Stimulated activated naive CD8-positive, alpha-beta T cell treated with anti-CD3 and anti-CD28 coated beads, Interleukin-15, Interleukin-2, amounts not matched to agents 100 ng/mL and 50 ng/mL, for 24 hours (primary cell): ENCODE measurements at regions not wholly inside any gene's neighbourhood (a gene's known extent, or its start where the extent isn't known, plus 50 kb on each side); places are given as distances from the start of the nearest gene placed in this dataset.
"Not testable (repeated sequence)": the region's sequence is repeated elsewhere in the genome, so short reads cannot be mapped to it uniquely, and the experiment has no call there.

Experiments used
- H3K27ac Mint-ChIP-seq: one replicate; pipeline ENCODE4 v1.8.0; 2021; ENCODE audit warnings: mild to moderate bottlenecking, mixed read lengths
- H3K27me3 Mint-ChIP-seq: one replicate; pipeline ENCODE4 v1.8.0; 2021; ENCODE audit warnings: mixed read lengths
- H3K36me3 Mint-ChIP-seq: one replicate; pipeline ENCODE4 v1.8.0; 2021; ENCODE audit warnings: low read depth, mixed read lengths
- H3K4me1 Mint-ChIP-seq: one replicate; pipeline ENCODE4 v1.8.0; 2021; ENCODE audit warnings: low read depth, mixed read lengths
- H3K4me3 Mint-ChIP-seq: one replicate; pipeline ENCODE4 v1.8.0; 2021; ENCODE audit warnings: mild to moderate bottlenecking, mixed read lengths
- H3K9me3 Mint-ChIP-seq: one replicate; pipeline ENCODE4 v1.8.0; 2021; ENCODE audit warnings: mixed read lengths

DNA sequence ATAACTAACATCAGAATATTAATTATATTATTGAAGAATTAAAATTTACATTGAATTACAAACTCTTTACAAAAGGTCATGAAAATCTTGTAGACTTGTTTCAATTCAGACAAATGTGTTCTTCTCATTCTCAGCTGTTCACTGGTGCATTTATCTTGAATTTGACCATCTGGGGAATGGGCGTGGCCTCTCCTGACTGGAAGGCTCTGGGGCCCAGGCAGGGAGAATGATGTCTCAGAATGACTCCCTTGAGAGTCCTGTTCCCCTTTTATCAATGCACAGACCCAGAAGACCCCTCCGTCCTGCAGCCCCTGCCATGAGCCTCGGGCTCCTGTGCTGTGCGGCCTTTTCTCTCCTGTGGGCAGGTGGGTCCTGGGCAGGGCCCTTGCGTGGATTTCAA lies 242.2 kb upstream of the PRSS1 start:
- peaks cover 22% of the 10 kb centered on the region for H3K4me1 Mint-ChIP-seq
- not testable (repeated sequence) for H3K9me3 Mint-ChIP-seq

DNA sequence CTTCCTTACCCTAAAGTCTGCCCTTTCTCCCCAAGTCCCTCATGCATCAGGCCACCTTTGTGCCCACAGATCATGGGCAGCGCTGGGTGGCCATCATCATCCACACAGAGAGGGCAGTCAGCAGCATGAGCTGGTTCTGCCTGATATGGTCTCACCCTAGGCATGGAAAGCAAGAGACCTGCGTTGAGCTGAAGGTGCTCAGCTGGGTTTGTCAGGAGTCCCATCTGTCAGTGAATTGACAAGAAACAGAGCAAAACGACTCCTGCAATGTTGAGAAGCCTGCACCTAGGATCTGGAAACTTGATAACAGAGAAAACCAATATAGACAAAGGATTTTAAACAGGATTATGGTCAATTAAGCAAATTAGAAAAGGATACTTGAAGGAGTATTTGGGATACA lies 242.7 kb upstream of the PRSS1 start:
- no peak overlapping the region for H3K27ac Mint-ChIP-seq
- H3K4me1 Mint-ChIP-seq, result peaks cover 17% of the 10 kb centered on the region
- no peaks in the 10 kb centered on the region for H3K27me3 Mint-ChIP-seq

More for the DNA sequence above, 242.2 kb upstream of the PRSS1 start:
- not testable (repeated sequence) for H3K4me3 Mint-ChIP-seq, H3K36me3 Mint-ChIP-seq, H3K27me3 Mint-ChIP-seq, H3K27ac Mint-ChIP-seq

DNA sequence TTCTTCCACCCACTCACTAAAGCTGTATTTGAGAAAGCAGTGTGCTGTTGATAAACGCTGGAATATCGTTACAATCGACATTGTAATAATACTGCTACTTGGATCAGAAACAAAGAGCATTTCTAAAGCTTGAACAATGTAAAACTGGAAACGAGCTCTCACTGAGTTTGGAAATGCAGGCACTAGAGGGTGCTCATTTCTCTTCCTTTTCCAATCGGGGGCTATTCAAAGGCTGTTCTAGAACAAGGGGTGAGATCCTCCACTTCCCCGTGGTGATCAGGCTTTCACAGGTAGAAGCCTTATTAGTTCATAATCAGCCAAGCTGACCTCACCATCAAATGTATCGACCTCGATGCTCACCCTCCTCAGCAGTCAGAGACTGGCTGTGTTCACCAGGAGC lies 245.3 kb upstream of the PRSS1 start:
- H3K36me3 Mint-ChIP-seq, result not testable (repeated sequence)

More for the DNA sequence above, 242.7 kb upstream of the PRSS1 start:
- Mint-ChIP-seq H3K9me3 (no peaks in the 10 kb centered on the region), H3K36me3 (no peaks in the 10 kb centered on the region), H3K4me3 (no peak overlapping the region)

DNA sequence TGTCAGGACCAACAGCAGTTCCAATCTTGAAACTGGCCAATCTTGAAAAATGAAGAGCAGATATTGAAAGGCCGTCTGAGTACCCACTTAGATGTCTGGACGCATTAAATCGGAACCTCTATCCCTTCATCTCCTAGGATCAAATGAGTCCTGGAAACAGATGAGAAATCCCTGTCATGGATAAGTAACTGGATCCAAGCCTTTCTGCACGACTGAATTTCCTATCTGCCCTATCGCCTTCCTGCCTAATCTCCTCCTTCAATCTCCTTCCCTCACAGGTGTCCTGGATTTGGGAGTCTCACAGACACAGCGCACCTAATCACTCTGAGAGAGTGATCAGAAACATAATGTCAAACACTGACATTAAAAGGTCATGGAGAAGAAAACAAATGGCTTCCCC lies 245.2 kb upstream of the PRSS58 start:
- no peaks in the 10 kb centered on the region for H3K9me3 Mint-ChIP-seq
- H3K27me3 Mint-ChIP-seq, result no peaks in the 10 kb centered on the region
- H3K27ac Mint-ChIP-seq, result no peak overlapping the region
- H3K4me1 Mint-ChIP-seq, result peaks cover 15% of the 10 kb centered on the region
- no peaks in the 10 kb centered on the region for H3K36me3 Mint-ChIP-seq
- no peak overlapping the region for H3K4me3 Mint-ChIP-seq

More for the DNA sequence above, 245.3 kb upstream of the PRSS1 start:
- not testable (repeated sequence) for H3K9me3 Mint-ChIP-seq, H3K4me3 Mint-ChIP-seq, H3K27me3 Mint-ChIP-seq, H3K27ac Mint-ChIP-seq
- H3K4me1 Mint-ChIP-seq, result peaks cover 23% of the 10 kb centered on the region

DNA sequence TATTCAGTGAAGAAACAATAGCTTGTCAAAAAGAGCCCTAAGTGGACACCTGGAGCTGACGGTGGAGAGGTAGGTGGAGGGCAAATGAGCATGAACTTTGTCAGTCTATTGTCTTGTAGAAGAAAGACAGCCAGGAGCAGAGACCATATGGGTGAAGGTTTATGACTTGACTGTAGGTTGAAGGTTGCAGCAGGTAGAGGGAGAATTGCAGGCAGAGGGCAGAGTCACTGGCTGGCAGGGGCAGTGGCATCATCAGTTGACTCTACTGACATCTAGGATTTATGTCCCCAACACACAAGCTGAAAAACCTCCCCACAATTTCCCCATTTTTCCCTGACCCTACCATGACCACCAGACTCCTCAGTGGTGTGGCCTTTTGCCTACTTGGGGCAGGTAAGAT lies 243.6 kb upstream of the PRSS58 start:
- Mint-ChIP-seq H3K27me3 (no peaks in the 10 kb centered on the region), H3K27ac (no peak overlapping the region), H3K9me3 (no peaks in the 10 kb centered on the region), H3K4me3 (no peak overlapping the region), H3K4me1 (peaks cover 19% of the 10 kb centered on the region), H3K36me3 (no peaks in the 10 kb centered on the region)

DNA sequence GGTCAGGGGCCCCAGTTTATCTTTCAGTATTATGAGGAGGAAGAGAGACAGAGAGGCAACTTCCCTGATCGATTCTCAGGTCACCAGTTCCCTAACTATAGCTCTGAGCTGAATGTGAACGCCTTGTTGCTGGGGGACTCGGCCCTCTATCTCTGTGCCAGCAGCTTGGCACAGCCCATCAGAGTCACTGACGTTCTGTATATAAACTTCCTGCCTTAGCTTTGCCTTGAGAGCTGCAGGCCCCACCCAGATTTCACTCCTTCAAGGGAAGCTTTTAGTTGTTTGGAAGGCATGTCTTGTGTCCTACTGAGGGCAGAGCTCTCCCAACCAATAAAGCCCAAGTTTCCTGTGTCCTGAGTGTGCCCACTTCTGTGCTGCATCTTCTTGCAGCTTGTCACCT lies 242.5 kb upstream of the PRSS58 start:
- Mint-ChIP-seq H3K27ac (peak overlapping the region; percentile 76), H3K27me3 (no peaks in the 10 kb centered on the region), H3K4me3 (peak overlapping the region; percentile 28), H3K9me3 (no peaks in the 10 kb centered on the region), H3K36me3 (no peaks in the 10 kb centered on the region), H3K4me1 (peaks cover 26% of the 10 kb centered on the region)

DNA sequence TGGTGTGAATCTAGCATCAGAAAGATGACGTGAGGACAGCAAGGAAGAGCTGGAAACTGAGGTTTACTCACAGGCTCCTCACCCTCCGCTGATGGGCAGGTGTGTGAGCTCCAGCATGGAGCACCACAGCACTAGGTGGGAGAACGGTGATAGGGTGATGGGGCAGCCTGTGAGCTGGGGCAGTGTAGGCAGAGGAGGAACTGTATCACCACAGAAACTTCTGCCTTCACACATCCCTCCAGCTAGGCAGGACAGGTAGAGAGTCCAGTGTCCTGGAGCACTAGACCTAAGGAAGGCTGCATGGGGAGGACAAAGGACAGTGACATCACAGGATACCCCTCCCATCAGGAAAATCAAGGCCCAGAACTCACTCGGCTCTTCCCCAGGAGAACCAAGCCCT lies 241.8 kb upstream of the PRSS58 start:
- no peak overlapping the region for H3K4me3 Mint-ChIP-seq
- H3K27me3 Mint-ChIP-seq, result no peaks in the 10 kb centered on the region
- H3K27ac Mint-ChIP-seq, result peak overlapping the region; percentile 7
- no peaks in the 10 kb centered on the region for H3K9me3 Mint-ChIP-seq
- peaks cover 26% of the 10 kb centered on the region for H3K4me1 Mint-ChIP-seq
- no peaks in the 10 kb centered on the region for H3K36me3 Mint-ChIP-seq

DNA sequence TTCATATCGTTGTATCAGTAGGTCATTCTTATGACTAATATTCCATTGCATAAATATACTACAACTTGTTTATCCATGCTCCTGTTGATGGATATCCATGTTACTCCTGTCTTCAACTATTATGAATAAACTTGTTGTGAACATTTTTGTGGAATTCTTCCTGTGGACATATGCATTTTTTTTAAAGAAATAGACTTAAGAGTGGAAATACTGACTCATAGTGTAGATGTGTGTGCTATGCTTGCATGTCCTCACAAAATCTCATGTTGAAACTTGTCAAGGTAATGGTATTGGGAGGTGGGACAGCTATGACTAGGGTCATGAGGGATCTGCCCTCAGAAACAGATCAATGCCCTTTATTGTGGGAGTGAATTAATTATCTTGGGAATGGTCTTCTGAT lies 240.5 kb upstream of the PRSS58 start:
- Mint-ChIP-seq H3K9me3 (no peaks in the 10 kb centered on the region), H3K4me1 (peaks cover 26% of the 10 kb centered on the region), H3K4me3 (no peak overlapping the region), H3K36me3 (no peaks in the 10 kb centered on the region), H3K27me3 (no peaks in the 10 kb centered on the region), H3K27ac (no peak overlapping the region)

DNA sequence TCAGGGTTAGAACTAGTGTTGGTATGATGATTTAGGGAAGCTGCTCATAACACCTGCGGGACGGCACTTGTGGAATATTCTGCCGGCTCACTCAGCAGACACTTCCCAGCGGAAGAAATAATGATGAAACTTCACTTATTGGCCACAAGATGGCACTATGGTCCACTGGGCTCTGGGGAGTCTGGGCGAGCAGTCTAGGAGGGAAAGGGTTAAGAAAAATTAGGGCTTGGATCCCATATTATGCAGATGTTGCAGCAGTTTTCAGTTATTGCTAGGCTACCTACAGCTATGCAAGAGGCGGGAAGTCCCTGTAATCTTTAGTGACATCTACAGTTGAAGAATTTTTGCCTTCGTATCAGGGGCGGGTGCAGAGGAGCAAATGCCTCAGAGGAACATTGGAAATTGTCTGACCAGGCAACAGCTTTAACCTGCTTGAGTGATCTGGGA lies 238.7 kb upstream of the PRSS58 start:
- Mint-ChIP-seq H3K4me3 (peak overlapping the region; percentile 14), H3K36me3 (no peaks in the 10 kb centered on the region), H3K9me3 (no peaks in the 10 kb centered on the region), H3K4me1 (peaks cover 35% of the 10 kb centered on the region), H3K27me3 (no peaks in the 10 kb centered on the region), H3K27ac (no peak overlapping the region)

DNA sequence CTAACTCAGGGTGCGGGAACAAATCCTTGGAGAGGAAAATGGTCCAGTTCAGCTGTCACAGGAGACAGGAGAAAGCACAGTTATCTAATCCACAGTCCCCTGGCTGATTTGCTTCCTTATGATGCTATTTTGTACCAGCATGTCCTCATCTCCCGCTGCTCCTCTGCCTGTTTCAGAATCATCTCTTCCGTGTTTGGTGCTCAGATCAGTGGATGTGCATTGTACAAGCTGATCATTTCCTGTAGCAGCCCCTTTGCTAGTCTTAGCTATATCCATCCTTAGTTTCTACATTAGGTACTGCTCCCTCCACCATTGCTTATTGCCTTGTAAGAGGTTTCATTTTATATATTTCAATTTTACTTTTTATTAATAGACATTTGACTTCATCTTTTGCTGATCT lies 238.0 kb upstream of the PRSS58 start:
- not testable (repeated sequence) for H3K9me3 Mint-ChIP-seq, H3K4me3 Mint-ChIP-seq

DNA sequence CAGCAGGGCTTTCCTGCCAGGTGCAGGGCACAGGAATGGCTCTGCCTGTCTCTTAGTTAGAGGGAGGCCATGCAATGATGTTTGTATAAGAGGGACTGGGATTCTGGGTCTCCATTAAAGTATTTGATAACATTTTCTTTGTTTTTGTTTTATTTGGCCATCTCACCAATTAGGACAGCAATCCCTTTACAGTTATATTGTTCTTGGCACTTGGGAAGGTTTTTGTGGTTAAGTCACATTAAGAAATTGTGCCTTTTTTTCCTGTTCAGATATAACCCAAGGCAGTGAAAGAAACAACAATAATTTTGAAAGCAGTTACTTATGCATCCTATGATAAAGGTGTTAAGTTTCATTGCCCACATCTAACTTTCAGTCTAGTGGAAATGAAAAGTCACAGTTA lies 237.4 kb upstream of the PRSS58 start:
- H3K27me3 Mint-ChIP-seq, H3K4me3 Mint-ChIP-seq, H3K9me3 Mint-ChIP-seq, H3K36me3 Mint-ChIP-seq: not testable (repeated sequence)
- Mint-ChIP-seq H3K4me1 (peaks cover 31% of the 10 kb centered on the region), H3K27ac (peak overlapping the region; percentile 51)

More for the DNA sequence above, 238.0 kb upstream of the PRSS58 start:
- not testable (repeated sequence) for H3K27me3 Mint-ChIP-seq, H3K27ac Mint-ChIP-seq, H3K36me3 Mint-ChIP-seq
- peaks cover 35% of the 10 kb centered on the region for H3K4me1 Mint-ChIP-seq

DNA sequence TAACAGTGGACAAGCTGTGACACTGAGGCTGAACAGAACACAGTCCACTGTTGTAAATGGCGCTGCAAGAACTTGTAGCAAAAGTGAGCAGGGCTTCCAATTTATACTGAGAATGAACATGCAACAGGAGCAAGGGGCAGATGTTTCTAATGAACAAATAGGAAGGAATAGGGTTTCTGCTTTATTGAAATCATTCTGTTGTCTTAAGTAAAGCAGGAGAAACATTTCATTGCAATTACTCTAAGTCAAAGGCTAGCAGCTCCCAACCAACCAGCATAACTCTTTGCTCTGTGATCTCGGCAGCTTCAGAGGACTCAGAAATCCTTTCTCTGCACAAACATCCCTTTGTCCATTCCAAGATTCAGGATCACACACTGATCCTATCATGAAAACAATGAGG lies 236.2 kb upstream of the PRSS58 start:
- H3K27me3 Mint-ChIP-seq, result no peaks in the 10 kb centered on the region
- no peaks in the 10 kb centered on the region for H3K9me3 Mint-ChIP-seq
- H3K4me1 Mint-ChIP-seq, result peaks cover 22% of the 10 kb centered on the region
- H3K4me3 Mint-ChIP-seq, result no peak overlapping the region
- H3K36me3 Mint-ChIP-seq, result no peaks in the 10 kb centered on the region
- no peak overlapping the region for H3K27ac Mint-ChIP-seq

DNA sequence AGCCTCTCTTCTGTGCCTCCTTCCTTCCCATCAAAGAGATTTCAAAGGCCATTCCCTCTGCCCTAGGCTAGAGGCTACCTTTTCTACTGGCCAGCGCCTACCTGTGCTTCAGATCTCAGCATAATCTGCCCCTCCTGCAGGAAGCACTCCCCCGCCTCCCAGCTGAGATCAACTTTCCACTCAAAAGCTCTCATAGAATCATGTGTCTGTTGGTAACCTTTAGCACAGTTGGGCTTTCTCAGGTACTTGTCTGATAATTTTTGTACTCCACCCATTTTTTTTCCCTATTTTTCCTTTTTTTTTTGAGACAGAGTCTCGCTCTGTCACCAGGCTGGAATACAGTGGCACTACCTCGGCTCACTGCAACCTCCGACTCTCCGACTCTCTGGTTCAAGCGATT lies 231.0 kb upstream of the PRSS58 start:
- Mint-ChIP-seq H3K4me3 (no peak overlapping the region), H3K36me3 (no peaks in the 10 kb centered on the region), H3K27me3 (no peaks in the 10 kb centered on the region), H3K9me3 (no peaks in the 10 kb centered on the region), H3K4me1 (peaks cover 28% of the 10 kb centered on the region), H3K27ac (no peak overlapping the region)

DNA sequence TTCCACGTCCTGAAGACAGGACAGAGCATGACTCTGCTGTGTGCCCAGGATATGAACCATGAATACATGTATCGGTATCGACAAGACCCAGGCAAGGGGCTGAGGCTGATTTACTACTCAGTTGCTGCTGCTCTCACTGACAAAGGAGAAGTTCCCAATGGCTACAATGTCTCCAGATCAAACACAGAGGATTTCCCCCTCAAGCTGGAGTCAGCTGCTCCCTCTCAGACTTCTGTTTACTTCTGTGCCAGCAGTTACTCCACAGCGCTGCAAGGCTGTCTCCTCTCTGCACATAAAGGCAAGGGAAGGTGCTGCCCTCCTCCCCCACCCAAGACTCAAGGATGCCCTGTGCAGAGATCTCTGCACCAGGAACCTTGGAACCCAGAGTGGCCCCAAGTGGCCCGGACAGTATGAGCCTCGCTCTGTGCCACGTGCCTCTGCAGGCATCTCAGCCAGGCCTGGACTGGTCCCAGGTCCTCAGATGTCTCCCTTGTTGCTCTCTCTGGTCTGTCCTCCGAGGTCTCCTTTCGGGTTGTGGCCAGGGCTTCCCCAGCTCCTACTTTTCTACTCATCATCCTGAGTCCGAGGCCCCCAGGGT lies 230.3 kb upstream of the PRSS58 start:
- Mint-ChIP-seq H3K9me3 (no peaks in the 10 kb centered on the region), H3K27ac (no peak overlapping the region), H3K4me3 (no peak overlapping the region), H3K4me1 (peaks cover 32% of the 10 kb centered on the region), H3K27me3 (no peaks in the 10 kb centered on the region), H3K36me3 (no peaks in the 10 kb centered on the region)

DNA sequence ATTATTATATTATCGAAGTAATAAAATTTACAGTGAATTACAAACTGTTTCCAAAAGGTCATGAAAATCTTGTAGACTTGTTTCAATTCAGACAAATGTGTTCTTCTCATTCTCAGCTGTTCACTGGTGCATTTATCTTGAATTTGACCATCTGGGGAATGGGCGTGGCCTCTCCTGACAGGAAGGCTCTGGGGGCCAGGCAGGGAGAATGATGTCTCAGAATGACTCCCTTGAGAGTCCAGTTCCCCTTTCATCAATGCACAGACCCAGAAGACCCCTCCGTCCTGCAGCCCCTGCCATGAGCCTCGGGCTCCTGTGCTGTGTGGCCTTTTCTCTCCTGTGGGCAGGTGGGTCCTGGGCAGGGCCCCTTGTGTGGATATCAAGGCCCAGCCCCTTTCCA lies 229.7 kb upstream of the PRSS58 start:
- H3K9me3 Mint-ChIP-seq, H3K27me3 Mint-ChIP-seq, H3K4me3 Mint-ChIP-seq, H3K36me3 Mint-ChIP-seq, H3K27ac Mint-ChIP-seq: not testable (repeated sequence)
- H3K4me1 Mint-ChIP-seq, result peaks cover 36% of the 10 kb centered on the region

DNA sequence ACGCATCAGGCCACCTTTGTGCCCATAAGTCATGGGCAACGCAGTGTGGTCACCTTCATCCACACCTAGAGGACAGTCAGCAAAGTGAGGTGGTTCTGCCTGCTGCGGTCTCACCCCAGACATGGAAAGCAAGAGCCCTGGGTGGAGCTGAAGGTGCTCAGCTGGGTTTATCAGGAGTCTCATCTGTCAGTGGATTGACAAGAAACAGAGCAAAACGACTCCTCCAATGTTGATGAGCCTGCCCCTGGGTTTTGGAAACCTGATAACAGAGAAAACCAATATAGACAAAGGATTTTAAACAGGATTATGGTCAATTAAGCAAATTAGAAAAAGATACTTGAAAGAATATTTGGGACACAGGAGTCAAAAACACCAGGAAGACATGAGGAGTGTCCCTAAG lies 229.3 kb upstream of the PRSS58 start:
- Mint-ChIP-seq H3K27ac (no peak overlapping the region), H3K4me1 (peaks cover 36% of the 10 kb centered on the region), H3K4me3 (no peak overlapping the region), H3K27me3 (no peaks in the 10 kb centered on the region), H3K36me3 (no peaks in the 10 kb centered on the region), H3K9me3 (no peaks in the 10 kb centered on the region)
